ENCODE measurements at regions not wholly inside any gene's neighbourhood (a gene's known extent, or its start where the extent isn't known, plus 50 kb on each side); places are given as distances from the start of the nearest gene placed in this dataset.

DNA sequence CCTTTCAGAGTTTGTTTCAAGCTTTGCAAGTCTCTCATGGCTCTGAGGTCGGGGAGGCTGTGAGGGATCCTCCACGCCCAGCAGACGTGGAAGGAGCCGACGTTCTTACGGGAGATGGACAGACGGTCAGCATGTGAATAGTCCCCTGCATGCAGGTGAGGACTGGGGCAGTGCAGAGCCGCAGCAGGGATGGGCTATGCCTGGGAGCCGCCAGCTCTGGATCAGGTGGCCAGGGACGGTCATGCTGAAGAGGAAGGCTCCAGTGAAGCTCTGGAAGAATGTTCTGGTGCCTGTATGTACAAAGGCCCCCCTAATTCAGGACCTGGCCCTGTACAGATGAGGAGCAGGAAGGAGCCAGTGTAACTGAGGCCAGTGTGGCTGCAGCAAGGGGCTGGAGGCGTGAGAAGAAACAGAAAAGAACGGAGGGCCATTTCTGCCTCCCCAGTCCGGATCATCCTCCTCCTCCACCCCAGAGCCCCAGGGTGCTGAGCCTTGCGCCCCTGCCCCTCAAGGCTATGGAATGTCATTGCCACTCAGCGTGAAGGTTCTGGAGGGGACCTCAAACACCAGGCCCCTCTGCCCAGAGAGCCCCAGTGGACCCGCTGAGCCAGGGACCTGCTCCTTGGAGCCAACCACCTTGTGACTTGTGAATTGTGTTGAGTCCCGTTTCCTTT is 96.8 kb upstream of the DIO3 start:
- no peaks in the 10 kb centered on the region for H3K79me2 ChIP-seq (ENCODE audit: insufficient read depth, low read length)
- Mint-ChIP-seq H3K9me3 (ENCODE audit: unreplicated experiment) (peaks cover 7% of the 10 kb centered on the region), H3K27ac (ENCODE audit: unreplicated experiment) (no peak overlapping the region), H3K4me1 (ENCODE audit: low read depth, unreplicated experiment) (no peaks in the 10 kb centered on the region), H3K36me3 (ENCODE audit: low read depth, unreplicated experiment) (no peaks in the 10 kb centered on the region), H3K4me3 (ENCODE audit: unreplicated experiment) (no peak overlapping the region), H3K27me3 (ENCODE audit: low read depth, unreplicated experiment) (peaks cover 56% of the 10 kb centered on the region)
- TF ChIP-seq, protein P1, sequence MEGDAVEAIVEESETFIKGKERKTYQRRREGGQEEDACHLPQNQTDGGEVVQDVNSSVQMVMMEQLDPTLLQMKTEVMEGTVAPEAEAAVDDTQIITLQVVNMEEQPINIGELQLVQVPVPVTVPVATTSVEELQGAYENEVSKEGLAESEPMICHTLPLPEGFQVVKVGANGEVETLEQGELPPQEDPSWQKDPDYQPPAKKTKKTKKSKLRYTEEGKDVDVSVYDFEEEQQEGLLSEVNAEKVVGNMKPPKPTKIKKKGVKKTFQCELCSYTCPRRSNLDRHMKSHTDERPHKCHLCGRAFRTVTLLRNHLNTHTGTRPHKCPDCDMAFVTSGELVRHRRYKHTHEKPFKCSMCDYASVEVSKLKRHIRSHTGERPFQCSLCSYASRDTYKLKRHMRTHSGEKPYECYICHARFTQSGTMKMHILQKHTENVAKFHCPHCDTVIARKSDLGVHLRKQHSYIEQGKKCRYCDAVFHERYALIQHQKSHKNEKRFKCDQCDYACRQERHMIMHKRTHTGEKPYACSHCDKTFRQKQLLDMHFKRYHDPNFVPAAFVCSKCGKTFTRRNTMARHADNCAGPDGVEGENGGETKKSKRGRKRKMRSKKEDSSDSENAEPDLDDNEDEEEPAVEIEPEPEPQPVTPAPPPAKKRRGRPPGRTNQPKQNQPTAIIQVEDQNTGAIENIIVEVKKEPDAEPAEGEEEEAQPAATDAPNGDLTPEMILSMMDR (IDR thresholded peaks at IDR 0.05; ENCODE audit: insufficient read depth, low read depth, low read length) = no peak
- TF ChIP-seq EZH2 (IDR thresholded peaks at IDR 0.05; ENCODE audit: insufficient read depth, low read length) = no peak
- no peaks in the 10 kb centered on the region for H3K36me3 ChIP-seq (ENCODE audit: insufficient read depth, low read length)
- no peak overlapping the region for H3K9ac ChIP-seq (ENCODE audit: low read length)
- FAIRE-seq = no peak
- H4K20me1 ChIP-seq (ENCODE audit: insufficient read depth, low read length) = no peaks in the 10 kb centered on the region
- no peak overlapping the region for H3K27ac ChIP-seq (ENCODE audit: low read depth, low read length)
- no peak for DNase-seq (ENCODE audit: low read depth)
- no peak overlapping the region for H2AFZ ChIP-seq (ENCODE audit: low read depth, low read length)
- no peak overlapping the region for H3K4me2 ChIP-seq (ENCODE audit: low read length)
- no peaks in the 10 kb centered on the region for H3K9me3 ChIP-seq (ENCODE audit: insufficient read depth, low read depth, low read length)
- H3K4me1 ChIP-seq (ENCODE audit: insufficient read depth, low read length) = no peaks in the 10 kb centered on the region
- H3K27me3 ChIP-seq (ENCODE audit: insufficient read depth, low read length) = peaks cover 18% of the 10 kb centered on the region
- H3K4me3 ChIP-seq (ENCODE audit: insufficient read depth, low read depth, low read length) = no peak overlapping the region

DNA sequence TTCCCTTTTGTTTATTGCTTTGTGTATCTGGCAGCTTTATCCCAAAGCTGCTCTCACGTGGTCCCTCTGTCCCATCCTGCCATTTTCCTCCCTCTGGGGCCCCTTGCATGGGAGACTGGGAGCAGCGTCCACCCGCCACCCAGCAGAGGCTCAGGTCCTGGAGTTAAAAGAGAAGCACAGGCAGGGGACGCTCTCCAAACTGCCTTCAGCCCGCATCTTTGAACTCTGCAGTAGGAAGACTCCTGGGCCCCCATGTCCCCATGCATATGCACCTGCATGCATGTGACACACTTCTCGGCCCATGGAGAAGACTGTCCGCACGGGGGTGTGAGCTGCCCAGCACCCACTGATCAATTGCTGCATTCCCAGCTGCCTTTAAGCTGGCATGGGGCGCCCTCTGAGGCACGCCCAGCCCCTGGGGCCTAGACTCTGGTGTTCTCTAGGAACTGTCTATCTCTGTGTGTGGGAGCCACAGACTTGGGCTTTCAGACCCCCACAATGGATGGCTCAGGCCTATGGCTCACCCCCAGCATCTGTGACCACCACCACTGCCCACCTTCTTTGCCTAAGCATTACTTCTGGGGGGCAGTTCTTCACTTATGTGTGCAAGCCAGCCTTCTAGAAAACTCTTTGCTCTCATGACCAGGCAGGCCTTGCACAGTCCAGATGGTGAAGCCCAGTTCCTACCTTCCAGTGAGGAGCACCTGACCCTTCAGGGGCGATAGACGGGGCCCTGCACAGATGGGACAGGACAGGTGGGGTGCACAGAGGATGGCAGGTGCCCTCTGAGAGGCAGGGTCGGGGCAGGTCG is 96.1 kb upstream of the DIO3 start:
- Histone ChIP-seq H3K27ac (ENCODE audit: low read depth, low read length) (no peak overlapping the region), H3K4me2 (ENCODE audit: low read length) (no peak overlapping the region), H3K4me1 (ENCODE audit: insufficient read depth, low read length) (no peaks in the 10 kb centered on the region), H4K20me1 (ENCODE audit: insufficient read depth, low read length) (no peaks in the 10 kb centered on the region), H3K36me3 (ENCODE audit: insufficient read depth, low read length) (no peaks in the 10 kb centered on the region), H3K9me3 (ENCODE audit: insufficient read depth, low read depth, low read length) (no peaks in the 10 kb centered on the region), H3K79me2 (ENCODE audit: insufficient read depth, low read length) (no peaks in the 10 kb centered on the region), H3K4me3 (ENCODE audit: insufficient read depth, low read depth, low read length) (no peak overlapping the region), H3K27me3 (ENCODE audit: insufficient read depth, low read length) (peaks cover 11% of the 10 kb centered on the region), H2AFZ (ENCODE audit: low read depth, low read length) (no peak overlapping the region), H3K9ac (ENCODE audit: low read length) (no peak overlapping the region)
- no peak for FAIRE-seq
- DNase-seq (ENCODE audit: low read depth) = no peak
- Mint-ChIP-seq H3K9me3 (ENCODE audit: unreplicated experiment) (peaks cover 7% of the 10 kb centered on the region), H3K27me3 (ENCODE audit: low read depth, unreplicated experiment) (peaks cover 51% of the 10 kb centered on the region), H3K4me1 (ENCODE audit: low read depth, unreplicated experiment) (no peaks in the 10 kb centered on the region), H3K36me3 (ENCODE audit: low read depth, unreplicated experiment) (no peaks in the 10 kb centered on the region), H3K4me3 (ENCODE audit: unreplicated experiment) (no peak overlapping the region), H3K27ac (ENCODE audit: unreplicated experiment) (peak overlapping the region; percentile 14)
- no peak for TF ChIP-seq EZH2 (IDR thresholded peaks at IDR 0.05; ENCODE audit: insufficient read depth, low read length)
- TF ChIP-seq, protein P1 (IDR thresholded peaks at IDR 0.05; ENCODE audit: insufficient read depth, low read depth, low read length) = no peak

All from astrocyte (in vitro differentiated cells and primary cell).